ENCODE measurements at regions not wholly inside any gene's neighbourhood (a gene's known extent, or its start where the extent isn't known, plus 50 kb on each side); places are given as distances from the start of the nearest gene placed in this dataset.

GRCh38 chr1:173344034-173344743 is 132.9 kb upstream of the PRDX6 start:
- TF ChIP-seq, protein P1, sequence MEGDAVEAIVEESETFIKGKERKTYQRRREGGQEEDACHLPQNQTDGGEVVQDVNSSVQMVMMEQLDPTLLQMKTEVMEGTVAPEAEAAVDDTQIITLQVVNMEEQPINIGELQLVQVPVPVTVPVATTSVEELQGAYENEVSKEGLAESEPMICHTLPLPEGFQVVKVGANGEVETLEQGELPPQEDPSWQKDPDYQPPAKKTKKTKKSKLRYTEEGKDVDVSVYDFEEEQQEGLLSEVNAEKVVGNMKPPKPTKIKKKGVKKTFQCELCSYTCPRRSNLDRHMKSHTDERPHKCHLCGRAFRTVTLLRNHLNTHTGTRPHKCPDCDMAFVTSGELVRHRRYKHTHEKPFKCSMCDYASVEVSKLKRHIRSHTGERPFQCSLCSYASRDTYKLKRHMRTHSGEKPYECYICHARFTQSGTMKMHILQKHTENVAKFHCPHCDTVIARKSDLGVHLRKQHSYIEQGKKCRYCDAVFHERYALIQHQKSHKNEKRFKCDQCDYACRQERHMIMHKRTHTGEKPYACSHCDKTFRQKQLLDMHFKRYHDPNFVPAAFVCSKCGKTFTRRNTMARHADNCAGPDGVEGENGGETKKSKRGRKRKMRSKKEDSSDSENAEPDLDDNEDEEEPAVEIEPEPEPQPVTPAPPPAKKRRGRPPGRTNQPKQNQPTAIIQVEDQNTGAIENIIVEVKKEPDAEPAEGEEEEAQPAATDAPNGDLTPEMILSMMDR (IDR thresholded peaks at IDR 0.05), result no peak
- TF ChIP-seq POLR2A (IDR thresholded peaks at IDR 0.05), result no peak

All from adrenal gland (tissue), 5 donors.